Bone marrow (tissue), 2 donors: ENCODE measurements at regions not wholly inside any gene's neighbourhood (a gene's known extent, or its start where the extent isn't known, plus 50 kb on each side); places are given as distances from the start of the nearest gene placed in this dataset.
"Not testable (repeated sequence)": the region's sequence is repeated elsewhere in the genome, so short reads cannot be mapped to it uniquely, and the experiment has no call there.

ENCODE experiments used
- DNase-seq, 2 donors: peaks; one replicate each; lab custom pipeline; 2025; lab: John Stamatoyannopoulos, UW

DNA sequence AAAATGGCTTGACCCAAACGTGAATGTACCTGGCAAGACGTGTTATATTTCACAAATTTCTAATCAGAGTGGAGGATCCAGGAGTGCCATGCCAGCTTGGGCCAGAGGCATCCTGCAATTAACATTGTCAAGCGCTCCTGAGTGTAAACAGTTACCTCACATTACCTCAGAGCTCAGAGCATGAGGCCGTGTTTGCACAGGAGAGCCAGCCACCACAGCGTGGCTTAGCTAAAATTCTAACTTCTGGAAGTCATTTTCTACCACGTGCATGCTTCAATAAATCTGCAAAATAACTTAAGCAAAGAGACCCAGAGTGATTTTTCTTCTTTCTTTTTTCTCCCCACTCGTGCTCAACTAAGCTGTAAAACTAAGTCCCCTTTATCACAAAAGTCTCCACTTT is 769.0 kb downstream of the KCNJ2 start:
- no peak for DNase-seq

DNA sequence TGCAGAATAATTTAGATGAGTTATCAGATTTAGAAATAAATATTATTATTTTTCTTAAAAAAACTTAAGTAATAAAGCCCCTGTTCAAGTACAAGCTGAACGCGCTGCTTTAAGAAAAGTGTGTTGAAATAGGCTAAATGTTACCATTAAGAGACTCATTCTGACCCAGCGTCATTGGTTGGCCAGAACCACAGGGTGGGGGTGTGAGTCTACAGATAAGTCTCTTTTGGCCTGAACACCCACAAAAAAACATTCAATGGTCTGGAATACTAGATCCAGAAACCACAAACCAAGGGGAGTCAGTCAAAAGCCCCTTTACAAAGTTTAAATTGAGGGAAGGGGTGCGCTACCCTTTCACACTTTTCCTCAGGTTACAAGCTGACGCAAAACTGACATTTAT is 776.1 kb downstream of the KCNJ2 start:
- no peak for DNase-seq

DNA sequence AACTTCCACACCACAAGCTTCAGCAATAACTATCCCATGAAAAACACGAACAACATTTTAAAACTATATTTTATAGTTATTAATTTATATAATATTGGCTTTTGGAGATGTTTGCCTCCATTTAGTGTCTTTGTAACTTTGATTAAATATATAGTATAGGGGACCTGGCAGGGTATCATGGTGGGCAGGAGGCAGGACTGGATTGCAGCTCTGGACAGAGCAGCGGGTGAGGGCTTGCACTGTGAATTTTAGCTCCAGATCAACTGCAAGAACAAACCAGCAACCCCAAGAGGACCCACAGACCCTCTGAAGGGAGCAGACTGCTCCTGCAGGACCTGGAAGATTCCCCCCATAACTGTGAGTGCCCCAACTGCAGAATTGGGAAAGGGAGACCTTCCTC is 777.9 kb downstream of the KCNJ2 start:
- DNase-seq, result no peak

DNA sequence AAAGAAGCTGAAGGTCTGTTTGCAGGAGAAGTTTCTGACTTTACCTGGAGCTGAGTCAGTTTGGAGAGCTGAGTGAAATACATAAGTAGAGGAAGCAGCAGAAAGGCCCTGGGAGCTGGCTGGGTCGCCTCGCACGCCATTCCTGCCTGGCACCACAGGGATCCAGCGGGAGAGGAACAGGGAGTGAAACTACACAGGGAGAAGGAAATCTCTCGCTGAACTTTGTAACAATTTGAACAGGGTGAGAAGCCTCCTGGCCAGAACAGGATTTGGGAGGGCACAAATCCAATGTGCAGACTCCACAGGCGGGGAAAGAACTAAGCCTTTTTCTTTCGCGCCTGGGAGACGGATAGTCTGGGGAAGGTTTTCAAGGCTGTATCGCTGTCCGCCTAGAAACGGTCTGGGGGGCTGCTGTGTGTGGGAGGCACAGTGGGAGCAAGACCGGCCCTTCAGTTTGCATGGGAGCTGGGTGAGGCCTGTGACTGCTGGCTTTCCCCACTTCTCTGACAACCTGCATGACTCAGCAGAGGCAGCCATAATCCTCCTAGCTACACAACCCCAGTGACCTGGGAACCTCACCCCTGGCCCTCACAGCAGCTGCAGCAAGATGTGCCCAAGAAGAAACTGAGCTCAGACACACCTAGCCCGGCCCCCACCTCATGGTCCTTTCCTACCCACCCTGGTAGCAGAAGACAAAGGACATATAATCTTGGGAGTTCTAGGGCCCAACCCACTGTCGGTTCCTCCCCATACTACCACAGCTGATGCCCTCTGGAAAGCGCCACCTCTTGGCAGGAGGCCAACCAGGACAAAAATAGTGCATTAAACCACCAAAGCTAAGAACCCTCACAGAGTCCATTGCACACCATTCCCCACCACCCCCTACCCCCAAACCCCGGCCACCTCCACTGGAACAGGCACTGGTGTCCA is 778.6 kb downstream of the KCNJ2 start:
- DNase-seq, result no peak

DNA sequence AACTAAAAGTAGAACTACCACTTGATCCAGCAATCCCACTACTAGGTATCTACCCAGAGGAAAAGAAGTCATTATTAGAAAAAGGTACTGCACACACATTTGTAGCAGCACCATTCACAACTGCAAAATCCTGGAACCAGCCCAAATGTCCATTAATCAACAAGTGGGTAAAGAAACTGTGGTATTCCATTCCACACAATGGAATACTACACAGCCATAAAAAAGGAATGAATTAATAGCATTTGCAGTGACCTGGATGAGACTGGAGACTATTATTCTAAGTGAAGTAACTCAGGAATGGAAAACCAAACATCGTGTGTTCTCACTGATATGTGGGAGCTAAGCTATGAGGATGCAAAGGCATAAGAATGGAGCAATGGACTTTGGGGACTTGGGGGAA is 783.8 kb downstream of the KCNJ2 start:
- DNase-seq, result not testable (repeated sequence)

DNA sequence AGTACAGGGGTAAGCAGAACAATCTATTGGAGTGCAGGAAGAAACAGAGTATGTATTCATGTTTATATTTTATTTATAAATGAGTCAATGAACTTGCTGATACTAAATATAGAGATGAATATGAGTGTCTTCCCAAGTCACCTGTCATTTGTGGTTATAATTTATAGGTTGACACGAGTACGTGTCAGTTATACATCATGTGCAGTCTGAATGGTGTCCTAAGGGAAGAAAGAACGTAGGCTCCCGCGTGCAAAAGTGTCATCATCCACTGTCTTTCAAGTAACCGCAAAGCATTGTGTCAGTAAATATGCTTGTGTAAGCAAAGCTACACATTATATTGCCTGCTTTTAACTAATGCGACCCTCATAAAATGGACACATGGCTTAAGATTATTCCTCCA is 786.1 kb downstream of the KCNJ2 start:
- no peak for DNase-seq

DNA sequence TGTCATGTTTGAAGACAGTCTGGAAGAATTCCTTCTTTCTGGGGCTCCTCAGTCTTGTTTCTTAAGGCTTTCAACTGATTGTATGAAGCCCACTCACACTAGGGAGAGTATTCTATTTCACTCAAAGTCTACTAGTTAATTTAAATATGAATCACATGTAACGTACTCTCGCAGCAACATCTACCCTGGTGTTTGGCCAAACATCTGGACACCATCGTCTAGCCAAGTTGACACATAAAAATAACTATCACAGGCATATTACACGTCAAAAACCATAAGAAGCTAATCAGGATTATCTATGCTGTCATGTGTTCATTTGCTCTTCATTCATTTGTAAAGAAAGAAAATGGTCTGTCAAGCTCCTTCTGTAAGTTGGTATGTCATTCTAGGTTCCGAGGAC is 787.4 kb downstream of the KCNJ2 start:
- DNase-seq, result no peak

DNA sequence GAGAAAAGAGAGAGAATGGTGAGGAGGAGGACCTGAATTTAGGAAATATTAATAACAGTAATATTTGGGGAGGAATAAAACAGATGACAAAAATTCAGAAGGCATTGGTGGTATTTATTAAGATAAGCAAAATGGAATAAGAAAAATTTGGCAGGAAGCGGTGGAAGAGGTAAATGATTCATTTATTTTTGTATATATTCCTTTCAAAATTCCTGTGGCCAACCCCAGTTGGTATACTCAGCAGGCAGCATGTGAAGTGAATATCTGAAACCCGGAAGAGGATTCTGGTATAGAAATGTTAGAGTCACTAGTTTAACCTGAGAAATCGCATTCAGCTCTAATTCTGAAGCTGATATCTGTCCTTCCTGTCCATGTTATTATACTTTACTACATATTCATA is 792.0 kb downstream of the KCNJ2 start:
- DNase-seq, result no peak

DNA sequence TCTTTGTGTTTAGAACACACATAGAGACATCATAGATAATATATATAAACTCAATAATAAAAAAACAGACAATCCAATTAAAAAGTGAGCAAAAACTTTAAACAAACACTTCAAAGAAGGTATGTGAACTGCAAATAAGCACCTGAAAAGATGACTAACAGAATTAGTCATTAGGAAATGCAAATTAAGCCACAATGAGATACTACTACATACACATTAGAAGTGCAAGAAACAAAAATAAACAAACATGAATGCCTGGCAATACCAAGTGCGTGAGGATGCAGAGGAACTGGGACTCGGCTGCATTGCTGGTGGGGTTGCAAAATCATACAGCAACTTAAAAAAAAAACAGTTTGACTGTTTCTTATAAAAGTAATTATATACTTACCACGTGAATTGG is 799.0 kb downstream of the KCNJ2 start:
- DNase-seq, result no peak

DNA sequence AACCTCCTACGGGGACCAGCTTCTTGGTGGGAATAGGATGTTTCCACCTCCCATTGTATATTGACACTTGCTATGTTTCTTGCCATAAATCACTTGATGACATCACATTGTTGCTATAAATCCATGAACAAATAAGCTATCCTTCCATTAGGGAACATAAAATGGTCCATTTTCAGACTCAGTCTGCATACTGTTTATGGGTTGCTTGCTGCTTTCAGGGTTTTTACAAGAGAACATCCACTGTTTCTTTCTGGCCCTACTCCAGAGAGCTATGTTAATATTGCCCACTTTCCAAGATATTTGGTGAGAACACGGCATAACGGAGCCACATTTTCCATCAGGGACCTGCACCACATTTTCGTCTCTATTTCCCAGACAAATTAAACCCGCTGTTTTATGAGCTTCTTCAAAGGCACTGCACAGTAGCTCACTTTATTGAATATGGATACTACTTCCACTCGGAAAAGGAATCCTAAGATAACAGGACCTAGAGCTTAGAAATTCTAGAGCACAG is 800.2 kb downstream of the KCNJ2 start:
- no peak for DNase-seq

DNA sequence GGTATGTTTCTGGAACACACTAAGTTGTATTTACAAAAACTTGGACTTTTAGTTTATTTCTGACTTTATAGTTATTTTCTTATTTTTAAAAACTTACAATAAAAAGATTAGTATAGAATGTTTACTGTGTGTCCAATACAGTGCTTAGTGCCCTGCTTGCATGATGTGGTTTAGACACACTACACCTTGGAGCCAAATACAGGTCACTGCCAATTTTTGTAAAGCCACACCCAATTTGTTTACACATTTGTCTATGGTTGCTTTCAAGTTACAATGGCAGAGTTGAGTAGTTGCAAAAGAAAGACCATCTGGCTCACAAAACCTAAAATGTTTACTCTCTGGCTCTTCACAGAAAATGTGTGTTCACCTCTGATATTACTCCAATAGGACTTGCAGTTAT is 807.1 kb downstream of the KCNJ2 start:
- DNase-seq, result no peak

DNA sequence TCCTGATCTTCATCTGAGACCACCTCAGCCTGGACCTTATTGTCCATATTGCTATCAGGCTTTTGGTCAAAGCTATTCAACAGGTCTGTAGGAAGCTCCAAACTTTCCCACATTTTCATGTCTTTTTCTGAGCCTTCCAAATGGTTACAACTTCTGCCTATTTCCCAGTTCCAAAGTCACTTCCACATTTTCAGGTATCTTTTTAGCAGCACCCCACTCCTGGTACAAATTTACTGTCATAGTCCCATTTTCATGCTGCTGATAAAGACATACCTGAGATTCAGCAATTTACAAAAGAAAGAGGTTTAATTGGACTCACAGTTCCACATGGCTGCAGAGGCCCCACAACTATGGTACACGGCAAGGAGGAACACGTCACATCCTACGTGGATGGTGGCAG is 815.5 kb downstream of the KCNJ2 start:
- DNase-seq, result no peak

DNA sequence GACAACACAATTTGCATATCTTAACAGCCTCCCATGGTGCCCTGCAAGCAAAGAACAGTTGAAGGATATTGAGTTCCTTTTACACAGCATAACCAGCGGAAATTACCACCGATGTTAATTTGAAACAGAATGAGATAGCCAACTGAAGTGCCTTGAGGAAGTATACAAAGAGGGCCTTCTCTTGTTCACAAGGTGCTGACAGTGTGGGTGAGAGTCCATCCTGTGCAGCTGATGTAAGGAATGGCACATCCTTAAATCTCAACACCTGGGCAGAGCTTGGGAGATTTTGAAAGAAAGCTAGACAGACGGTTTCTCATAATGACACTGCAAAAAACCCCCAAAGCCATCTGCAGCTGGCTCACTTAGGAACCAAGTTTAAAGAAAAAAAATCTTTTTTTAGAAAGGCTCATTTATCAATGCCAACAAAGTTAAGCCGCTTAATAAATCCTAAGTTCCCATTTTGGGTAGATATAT is 818.6 kb downstream of the KCNJ2 start:
- DNase-seq, result no peak

DNA sequence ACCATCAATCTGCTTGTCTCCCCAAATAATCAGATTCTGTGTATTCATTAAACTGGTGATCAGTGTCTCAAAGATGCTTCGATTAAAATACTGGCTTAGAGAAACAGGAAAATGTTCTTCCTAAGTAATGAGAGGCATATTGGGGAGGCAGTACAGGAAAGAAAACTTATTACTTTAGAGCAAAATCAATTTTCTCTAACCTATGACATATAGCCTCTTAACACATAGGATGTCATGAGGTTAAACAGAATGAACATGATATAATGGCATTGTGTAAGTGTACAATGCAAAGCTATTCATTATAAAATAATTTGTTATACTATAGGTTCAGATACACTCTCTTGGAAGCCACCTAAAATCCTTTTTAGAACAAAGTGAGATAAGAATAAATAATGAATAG is 819.3 kb downstream of the KCNJ2 start:
- DNase-seq, result no peak

DNA sequence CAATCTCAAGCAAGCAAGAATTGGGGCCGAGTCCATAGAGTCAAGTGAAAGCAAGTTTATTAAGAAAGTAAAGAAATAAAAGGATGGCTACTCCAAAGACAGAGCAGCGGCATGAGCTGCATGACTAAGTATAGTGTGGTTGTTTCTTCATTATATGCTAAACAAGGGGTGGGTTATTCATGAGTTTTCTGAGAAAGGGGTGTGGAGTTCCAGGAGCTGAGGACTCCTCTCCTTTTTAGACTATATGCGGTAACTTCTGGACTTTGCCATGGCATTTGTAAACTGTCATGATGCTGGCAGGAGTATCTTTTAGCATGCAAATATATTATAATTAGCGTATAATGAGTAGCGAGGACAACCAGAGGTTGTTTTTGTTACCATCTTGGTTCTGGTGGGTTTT is 819.9 kb downstream of the KCNJ2 start:
- DNase-seq, result no peak

DNA sequence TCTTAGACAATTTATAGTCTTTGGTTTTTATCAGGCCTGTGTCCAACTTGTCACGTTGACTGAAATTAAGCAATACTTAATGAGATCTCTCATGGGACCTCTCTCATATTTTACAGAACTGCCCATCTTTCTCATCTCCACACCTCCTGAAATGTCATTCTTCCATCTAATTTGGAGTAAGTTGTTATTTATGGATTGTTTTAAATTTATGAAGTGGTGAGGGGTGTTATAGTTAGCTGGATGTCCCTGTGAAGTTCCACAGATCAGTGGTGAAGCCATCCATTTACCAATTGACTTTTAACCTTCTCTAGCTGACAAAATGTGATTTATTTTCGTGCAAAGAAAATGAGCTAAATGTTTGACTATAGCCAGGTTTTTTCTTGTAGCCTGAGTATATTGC is 824.9 kb downstream of the KCNJ2 start:
- DNase-seq, result no peak

DNA sequence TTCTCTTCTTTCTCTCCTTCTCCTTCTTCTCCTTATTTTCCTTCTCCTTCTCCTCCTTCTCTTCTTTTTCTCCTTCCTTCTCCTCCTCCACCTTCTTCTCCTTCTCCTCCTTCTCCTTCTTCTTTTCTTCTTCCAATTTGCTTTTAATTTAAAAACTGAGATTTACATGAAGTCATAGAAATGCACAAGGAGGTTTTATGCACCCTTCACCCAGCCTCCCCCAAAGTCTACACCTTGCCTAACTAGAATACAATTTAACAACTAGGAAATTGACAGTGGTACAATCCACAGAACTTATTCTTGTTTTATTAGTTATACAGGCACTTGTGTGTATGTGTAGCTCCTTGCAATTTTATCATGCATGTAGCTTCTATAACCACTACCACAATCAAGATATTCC is 826.7 kb downstream of the KCNJ2 start:
- DNase-seq, result no peak

DNA sequence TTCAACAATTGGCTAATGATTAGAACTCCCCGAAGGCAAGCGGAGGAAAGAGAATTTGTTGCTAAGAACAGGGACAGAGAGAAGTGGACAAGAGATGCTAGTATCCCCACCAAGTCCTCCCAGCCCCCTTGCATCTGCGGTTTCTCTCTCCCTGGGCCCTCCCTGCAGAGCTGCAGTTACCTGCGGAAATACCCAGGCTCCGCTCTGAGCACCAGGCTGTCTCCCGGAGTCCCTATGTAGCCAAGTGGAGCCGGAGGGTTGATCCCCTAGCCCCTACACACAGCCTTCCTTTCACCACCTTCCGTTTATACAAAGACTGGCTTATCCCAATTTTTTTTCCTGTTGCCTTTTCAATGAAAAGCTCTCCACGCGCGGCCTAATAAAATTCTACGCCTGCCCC is 834.4 kb downstream of the KCNJ2 start:
- no peak for DNase-seq

DNA sequence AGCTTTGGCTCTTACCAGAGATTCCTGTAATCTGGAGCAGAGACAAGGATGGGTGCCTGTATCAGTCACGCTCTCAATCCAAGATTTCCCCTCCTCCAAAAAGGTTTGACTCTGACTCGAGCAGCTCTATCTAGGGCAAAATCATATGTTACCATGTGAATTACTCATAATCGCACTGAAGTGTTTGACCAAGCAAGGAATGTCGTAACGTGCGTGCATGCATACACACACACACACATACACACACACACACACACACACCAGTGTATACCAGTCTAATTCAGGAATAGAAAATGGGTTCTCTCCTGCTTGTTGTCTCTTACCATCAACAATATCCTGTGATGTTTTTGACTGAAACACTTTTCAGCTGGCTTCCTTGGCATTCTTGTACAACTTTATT is 835.1 kb downstream of the KCNJ2 start:
- no peak for DNase-seq

DNA sequence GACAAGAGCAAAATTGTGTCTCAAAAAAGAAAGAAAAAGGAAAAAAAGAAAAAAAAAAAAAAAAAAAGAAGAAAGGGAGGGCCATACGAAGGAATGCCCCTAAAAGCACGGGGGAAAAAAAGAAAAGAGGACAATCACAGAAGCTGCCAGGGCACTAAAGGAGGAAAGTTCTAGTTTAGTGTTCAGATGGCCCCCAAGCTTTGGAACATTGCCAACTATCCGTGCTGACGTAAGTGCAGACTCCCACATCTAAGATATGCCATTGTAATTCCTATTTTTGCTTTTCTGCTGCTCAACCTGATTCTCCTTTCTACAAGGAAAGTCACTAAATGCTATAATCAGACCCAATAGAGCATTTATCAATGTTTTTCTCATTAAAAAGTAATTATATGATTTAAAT is 842.1 kb downstream of the KCNJ2 start:
- DNase-seq, result no peak

DNA sequence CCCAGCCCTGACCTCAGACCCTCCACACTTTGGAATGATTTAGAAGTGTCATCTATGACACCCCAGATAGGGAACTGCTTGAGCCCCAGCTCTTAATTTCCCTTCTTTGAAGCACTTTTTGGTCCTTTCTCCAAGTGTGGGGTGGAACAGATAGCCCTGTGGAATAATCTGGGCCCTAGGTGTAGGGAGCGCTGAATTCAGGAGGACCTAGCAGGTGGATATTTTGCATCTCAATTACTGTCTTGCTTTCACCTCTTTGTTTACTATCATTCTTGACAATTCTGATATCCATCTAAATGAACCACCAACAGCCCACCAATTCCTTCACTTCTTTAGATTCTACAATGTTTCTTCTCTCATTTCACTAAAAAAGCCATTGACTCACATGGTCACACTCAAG is 850.4 kb downstream of the KCNJ2 start:
- DNase-seq, result no peak

DNA sequence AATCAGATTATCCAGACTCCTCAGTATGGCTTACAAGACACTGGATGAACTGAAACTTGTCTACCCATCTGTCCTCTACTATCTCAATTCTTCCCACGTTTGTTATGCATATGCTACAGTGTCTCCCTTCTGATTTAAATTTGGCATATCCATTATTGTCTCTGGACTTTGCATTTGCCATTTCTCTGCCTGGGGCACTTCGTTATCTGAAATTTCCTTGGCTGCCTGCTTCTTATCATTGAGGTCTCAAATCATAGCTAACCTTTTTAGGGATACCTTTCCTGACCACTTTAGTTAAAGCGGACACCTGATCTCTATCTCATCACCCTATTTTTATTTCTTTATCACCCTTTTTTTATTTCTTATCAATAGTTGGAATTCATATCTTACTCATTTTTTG is 853.4 kb downstream of the KCNJ2 start:
- DNase-seq, result no peak

DNA sequence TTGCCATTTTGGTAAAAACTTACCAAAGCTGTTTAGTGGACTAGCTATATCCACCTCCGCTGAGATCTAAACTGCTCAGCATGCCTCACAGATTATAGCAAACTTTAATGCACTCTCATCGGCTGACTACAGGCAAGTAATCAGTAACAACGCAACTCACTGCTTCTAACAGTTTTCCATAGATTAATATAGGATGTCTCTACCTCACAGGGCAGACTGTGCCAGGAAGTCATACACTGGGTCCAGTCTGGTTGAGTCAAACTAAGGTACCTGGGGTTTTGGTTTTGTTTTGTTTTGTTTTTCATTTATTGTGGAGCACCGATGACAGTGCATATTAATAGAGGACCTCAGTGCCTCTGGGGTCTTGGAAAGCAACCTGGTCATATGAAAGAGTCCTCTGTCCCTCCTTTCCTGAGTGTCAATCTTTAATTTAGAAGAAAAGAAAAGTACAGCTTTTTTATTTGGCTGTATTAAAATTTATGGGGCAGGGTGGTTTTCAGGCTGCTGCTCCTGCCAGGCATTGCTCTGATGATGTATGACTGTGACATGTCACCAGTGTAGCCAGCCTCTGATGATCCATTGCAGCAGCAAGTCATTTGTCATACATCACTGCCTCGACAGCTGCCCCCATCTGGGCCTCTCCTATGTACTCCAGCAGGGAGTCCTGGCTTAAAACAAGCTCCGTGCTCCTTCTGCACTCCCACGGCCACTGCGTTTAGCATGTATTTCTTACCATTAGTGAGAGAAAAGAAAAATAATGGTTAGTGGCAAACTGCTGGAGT is 854.1 kb downstream of the KCNJ2 start:
- no peak for DNase-seq
